UCSD-AML1 (cell line): ENCODE measurements at regions not wholly inside any gene's neighbourhood (a gene's known extent, or its start where the extent isn't known, plus 50 kb on each side); places are given as distances from the start of the nearest gene placed in this dataset.

Experiments
- DNase-seq: peaks from one replicate; lab custom pipeline; 2025; ENCODE audit not compliant: unreplicated experiment; lab: John Stamatoyannopoulos, UW

- DNase-seq, result no peak
These were observed 555.3 kb downstream of the MIAT start for GRCh38 chr22:27212617-27213177.

- DNase-seq, result no peak
These were observed 555.9 kb downstream of the MIAT start for GRCh38 chr22:27213294-27213693.

GRCh38 chr22:27213766-27214581, 556.6 kb downstream of the MIAT start:
- DNase-seq, result no peak

- no peak for DNase-seq
These were observed 557.3 kb downstream of the MIAT start for GRCh38 chr22:27214691-27215090.

- DNase-seq, result no peak
These were observed 558.5 kb downstream of the MIAT start for GRCh38 chr22:27215871-27216270.

- no peak for DNase-seq
These were observed 559.1 kb downstream of the MIAT start for GRCh38 chr22:27216444-27216843.

- DNase-seq, result no peak
These were observed 559.8 kb downstream of the MIAT start for GRCh38 chr22:27217154-27217553.

DNA sequence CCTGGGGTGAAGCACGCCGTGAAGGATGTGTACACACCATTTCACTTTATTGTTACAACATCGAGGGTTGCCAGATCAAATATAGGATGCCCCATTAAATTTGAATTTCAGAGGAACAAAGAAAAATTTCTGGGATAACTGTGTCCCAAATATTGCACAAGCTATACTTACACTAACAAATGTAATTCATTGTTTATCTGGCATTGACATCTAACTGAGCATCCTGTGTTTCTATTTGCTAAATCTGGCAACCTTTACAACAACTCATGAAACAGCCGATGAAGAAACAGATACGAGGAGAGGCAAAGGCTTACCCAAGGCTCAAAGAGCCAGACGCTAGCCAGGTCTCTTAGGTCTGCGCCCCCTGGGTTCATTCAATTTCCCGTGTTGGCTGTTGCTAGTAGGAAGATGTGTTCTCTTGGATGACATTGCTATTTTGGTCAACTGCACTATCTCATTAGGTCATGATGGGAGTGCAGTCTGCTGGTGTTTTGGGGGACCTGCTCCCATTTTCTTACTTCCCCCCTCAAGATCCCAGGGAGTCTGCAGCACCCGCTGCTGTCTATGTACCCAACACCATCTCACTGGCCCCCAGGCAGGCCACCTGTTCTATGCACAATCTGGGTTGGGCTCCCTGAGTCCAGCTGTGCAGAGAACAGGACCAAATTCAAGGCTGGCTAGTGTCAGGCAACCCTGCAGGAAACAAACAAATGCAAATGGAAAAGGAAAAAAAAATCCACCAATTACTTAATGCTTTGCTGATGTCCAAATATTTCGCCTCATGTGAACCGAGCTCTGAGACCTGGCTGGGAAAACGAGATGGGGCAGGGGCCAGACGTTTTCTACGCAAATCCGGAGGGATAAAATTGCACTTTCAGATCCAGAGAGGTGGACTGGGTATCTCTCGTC, 560.9 kb downstream of the MIAT start:
- DNase-seq, result no peak

- no peak for DNase-seq
These were observed 561.6 kb downstream of the MIAT start for GRCh38 chr22:27219036-27219435.

DNA sequence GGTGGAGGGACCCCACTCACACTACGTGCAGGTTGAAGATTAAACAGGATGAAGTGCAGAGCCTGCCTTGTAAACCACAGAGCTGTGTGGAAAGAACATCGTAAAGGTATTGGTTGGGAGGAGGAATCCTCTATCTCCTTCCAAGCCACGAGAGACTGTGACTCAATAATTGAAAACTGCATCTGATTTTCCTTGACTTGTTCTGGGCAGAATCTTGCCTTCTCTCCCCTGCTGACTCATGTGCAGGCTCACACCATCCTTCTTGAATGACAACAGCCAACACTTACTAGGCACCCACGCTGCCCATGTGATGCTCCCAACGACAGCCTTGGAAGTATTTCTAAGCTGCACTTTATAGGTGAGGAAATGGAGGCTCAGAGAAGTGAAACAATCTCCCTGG, 563.0 kb downstream of the MIAT start:
- no peak for DNase-seq

- DNase-seq, result no peak
These were observed 564.8 kb downstream of the MIAT start for GRCh38 chr22:27222178-27222577.

DNA sequence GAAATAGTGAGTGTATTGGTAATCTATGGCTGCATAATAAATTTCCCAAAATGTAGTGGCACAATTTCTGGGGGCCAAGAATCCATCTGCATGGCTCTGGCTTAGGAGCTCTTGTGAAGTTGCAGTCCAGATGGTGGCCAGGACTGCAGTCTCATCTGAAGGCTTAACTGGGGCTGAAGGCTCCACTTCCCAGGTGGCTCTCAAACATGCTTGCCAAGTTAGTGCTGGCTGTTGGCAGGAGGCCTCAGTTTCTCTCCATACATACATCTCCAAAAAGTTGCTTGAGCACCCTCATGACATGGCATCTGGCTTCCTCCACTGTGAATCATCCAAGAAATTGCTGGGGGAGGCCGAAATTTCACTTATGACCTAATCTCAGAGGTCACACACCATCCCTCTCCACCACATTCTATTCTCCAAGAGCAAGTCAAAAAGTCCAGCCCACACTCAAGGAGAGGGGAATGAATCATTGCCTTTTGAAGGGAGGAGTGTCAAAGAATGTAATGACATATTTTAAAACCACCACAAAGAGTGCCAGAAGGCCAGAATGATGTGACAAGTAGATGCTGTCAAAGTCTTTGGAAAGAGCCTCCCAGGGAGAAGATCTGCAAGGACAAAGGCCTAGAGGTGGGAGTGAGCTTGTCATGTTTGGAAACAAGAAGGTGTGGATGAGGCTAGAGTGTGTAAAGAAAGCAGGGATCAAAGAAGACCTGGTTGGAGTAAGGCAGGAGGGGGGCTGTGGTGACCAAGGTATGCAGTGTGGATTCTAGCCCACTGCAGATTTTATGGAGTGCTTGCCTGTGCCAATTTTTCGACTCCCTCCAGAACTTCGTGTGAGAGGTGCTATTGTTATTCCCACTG, 566.2 kb downstream of the MIAT start:
- no peak for DNase-seq

DNA sequence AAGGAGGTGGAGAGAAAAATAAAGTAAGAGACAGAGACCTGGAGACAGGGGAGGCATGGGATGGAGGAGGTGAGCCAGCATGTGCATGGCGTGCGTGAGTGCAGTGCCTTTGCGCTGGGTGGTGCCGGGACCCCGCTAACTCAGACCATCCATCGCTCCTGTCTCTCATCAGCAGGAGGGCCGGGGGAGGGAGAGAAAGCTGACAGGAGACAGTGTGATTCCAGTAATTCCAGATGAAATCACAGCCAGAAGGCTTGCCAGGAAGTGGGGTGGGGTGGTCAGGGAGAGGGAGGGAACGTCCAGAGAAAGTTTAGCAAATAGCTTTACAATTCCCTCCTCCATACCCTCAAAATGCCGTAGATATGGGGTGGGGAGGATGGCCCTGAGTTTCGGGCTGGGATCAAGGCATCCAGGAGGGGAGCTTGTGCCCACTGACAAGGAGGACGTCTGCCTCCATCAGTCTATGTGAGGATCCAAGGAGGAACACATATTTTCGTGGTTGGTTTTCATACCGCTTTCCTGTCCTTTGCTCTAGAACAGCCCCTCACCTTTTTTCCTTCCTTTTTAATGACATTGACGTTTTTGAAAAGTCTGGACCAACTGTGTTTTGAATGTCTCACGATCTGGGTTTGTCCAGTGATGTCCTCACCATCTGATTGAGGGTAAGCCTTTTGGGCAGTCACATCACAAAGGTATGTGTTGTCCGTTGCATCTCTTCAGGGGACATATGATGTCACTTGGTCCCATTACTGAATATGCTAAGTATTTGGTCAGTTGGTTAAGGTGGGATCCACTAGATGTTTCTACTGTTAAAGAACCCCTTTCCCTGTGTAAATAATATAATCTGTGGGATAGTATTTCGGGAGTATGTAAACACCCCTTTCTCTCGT, 567.3 kb downstream of the MIAT start:
- DNase-seq, result no peak

GRCh38 chr22:27226666-27227065, 569.3 kb downstream of the MIAT start:
- no peak for DNase-seq

GRCh38 chr22:27228771-27229170, 571.4 kb downstream of the MIAT start:
- no peak for DNase-seq

DNA sequence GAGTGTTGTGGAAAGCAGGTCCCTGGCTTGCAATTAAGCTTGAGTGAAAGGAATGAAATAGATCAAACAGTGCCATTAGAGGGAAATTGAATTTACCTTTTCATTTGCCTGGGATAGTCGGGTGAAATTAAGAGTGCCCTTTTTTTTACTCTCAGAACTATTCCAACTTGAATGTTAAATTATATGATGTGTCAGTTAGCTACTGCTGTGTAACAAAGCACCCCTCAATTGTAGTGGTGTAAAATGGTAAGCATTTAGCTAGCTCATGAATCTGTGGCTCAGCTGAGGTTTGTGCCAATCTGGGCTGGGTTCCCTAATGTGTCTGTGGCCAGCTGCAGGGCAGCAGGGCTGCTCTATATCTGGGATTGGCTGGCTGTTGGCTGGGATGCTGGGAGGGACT, 571.4 kb downstream of the MN1 start:
- no peak for DNase-seq

- DNase-seq, result no peak
These were observed 570.3 kb downstream of the MN1 start for GRCh38 chr22:27231266-27231665.

DNA sequence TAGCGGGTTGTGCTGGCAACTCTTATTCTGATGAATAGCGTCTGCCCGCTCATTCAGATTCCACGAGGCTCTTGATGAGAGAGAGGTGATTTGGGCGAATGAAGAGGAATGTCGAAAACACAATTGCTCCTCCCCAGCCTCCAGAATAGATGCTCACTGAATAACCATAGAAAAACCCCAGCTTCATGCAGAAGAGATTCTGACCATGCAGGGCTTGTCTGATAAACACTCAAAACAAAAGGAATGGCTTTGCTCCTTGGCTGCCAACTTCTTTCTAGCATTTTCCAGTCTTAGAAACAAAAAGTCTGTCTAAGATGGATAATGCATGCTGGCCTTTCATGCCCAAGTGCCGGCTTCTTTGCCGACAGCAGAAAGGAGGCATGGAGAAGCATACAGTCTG, 569.5 kb downstream of the MN1 start:
- DNase-seq, result no peak

DNA sequence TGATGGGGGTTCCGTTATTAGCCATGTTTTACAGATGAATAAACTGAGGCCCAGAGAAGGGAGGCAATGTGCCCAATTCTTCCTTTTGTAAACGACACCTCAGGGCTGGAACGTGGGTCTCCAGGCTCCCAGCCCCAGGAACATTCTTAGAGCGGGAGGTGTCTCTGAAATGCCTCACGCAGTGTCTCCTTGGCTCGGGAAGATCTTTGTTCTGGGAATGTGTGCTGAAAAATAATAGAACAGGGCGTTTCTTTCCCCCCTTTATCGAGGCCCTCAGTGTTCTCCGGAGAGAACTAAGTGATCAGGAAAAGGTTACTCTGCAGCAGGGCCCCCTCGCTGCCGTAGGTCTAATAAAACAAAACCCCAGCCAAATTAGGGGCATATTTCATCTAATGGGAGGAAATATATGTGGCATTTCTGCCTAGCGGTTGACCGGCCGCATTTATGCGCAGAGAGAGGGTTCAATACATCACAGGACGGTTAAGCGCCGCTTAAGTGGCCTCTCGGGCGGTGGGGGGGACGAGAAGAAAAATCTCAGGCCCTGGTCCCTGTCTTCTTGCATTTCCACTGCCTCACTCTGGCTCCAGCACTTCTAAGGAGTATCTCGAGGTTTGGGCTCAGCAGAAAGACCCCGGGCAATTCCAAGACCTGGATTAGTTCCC, 564.3 kb downstream of the MN1 start:
- DNase-seq, result no peak
